Keratinocyte (primary cell): ENCODE measurements at regions not wholly inside any gene's neighbourhood (a gene's known extent, or its start where the extent isn't known, plus 50 kb on each side); places are given as distances from the start of the nearest gene placed in this dataset.

Source experiments
- DNase-seq: peaks from one replicate; pipeline ENCODE4 v3.0.0-alpha.2; 2011; ENCODE audit warnings: low read depth, missing footprints, low spot score
- FAIRE-seq: peaks from 2 replicates; lab custom pipeline; 2011; peaks lifted over from hg19 to GRCh38; lab: Jason Lieb, UNC
- H2AFZ ChIP-seq: 2 replicates; pipeline ENCODE4 v1.6.0; 2012; ENCODE audit warnings: low read length, control low read depth, inconsistent platforms; ENCODE audit not compliant: control insufficient read depth
- H3K27ac ChIP-seq: 2 replicates; pipeline ENCODE4 v1.5.1; 2011; ENCODE audit warnings: low read length; ENCODE audit not compliant: control insufficient read depth, insufficient read depth
- H3K27me3 ChIP-seq: 3 replicates; pipeline ENCODE4 v1.6.0; 2011; ENCODE audit warnings: low read length; ENCODE audit not compliant: control insufficient read depth, insufficient read depth; ENCODE audit errors: extremely low read depth
- H3K36me3 ChIP-seq, 2 experiments: 2 replicates in 1 of 2; 3 replicates in 1 of 2; pipeline ENCODE4 v1.5.1; 2011; ENCODE audit warnings: low read length in 2 of 2, mild to moderate bottlenecking in 1 of 2; ENCODE audit not compliant: control insufficient read depth in 2 of 2, insufficient read depth in 2 of 2; ENCODE audit errors: extremely low read depth in 1 of 2
- H3K4me1 ChIP-seq: 3 replicates; pipeline ENCODE4 v1.5.1; 2011; ENCODE audit warnings: low read length; ENCODE audit not compliant: control insufficient read depth, insufficient read depth; ENCODE audit errors: extremely low read depth
- H3K4me2 ChIP-seq: 3 replicates; pipeline ENCODE4 v1.6.0; 2011; ENCODE audit warnings: low read depth, low read length; ENCODE audit not compliant: control insufficient read depth, insufficient read depth; ENCODE audit errors: extremely low read depth
- H3K4me3 ChIP-seq, 3 experiments: fragments of 200-600 bp in 1 of 3; sonication (generic) in 1 of 3; 2 replicates in 2 of 3; 3 replicates in 1 of 3; pipeline ENCODE4 v1.5.1; 2011 to 2016; ENCODE audit warnings: low read length in 3 of 3, mild to moderate bottlenecking in 3 of 3, control low read depth in 2 of 3, inconsistent platforms in 1 of 3, low read depth in 1 of 3, mixed read lengths in 1 of 3, mixed run types in 1 of 3, moderate library complexity in 1 of 3; ENCODE audit not compliant: control insufficient read depth in 2 of 3, insufficient read depth in 2 of 3; ENCODE audit errors: extremely low read depth in 1 of 3
- H3K79me2 ChIP-seq: 2 replicates; pipeline ENCODE4 v1.6.0; 2012; ENCODE audit warnings: low read length; ENCODE audit not compliant: control insufficient read depth, insufficient read depth
- H3K9ac ChIP-seq: 3 replicates; pipeline ENCODE4 v1.6.0; 2011; ENCODE audit warnings: low read length; ENCODE audit not compliant: control insufficient read depth, insufficient read depth; ENCODE audit errors: extremely low read depth
- H3K9me1 ChIP-seq: 3 replicates; pipeline ENCODE4 v1.6.0; 2011; ENCODE audit warnings: low read length; ENCODE audit not compliant: control insufficient read depth, insufficient read depth; ENCODE audit errors: extremely low read depth
- H3K9me3 ChIP-seq: 2 replicates; pipeline ENCODE4 v1.5.1; 2012; ENCODE audit warnings: low read depth, low read length; ENCODE audit not compliant: control insufficient read depth
- H4K20me1 ChIP-seq: 3 replicates; pipeline ENCODE4 v1.6.0; 2011; ENCODE audit warnings: low read length; ENCODE audit not compliant: control insufficient read depth, insufficient read depth; ENCODE audit errors: extremely low read depth
- CTCF ChIP-seq, 3 experiments: IDR thresholded peaks in 1 of 3; conservative IDR thresholded peaks in 1 of 3; optimal IDR thresholded peaks in 1 of 3; 2 replicates in 2 of 3; 3 replicates in 1 of 3; pipeline versions ENCODE3 to v1.5.1; 2011; ENCODE audit warnings: low read length in 3 of 3, mild to moderate bottlenecking in 3 of 3, moderate library complexity in 2 of 3, control low read depth in 1 of 3, inconsistent platforms in 1 of 3; ENCODE audit not compliant: insufficient read depth in 2 of 3; ENCODE audit errors: extremely low read depth in 1 of 3
- EZH2 ChIP-seq: IDR thresholded peaks from one replicate; pipeline ENCODE4 v1.6.1; 2012; ENCODE audit warnings: inconsistent platforms, mild to moderate bottlenecking, low read length, moderate library complexity
- dilution Hi-C: fragments of 300-500 bp; cut with MboI; formaldehyde crosslinking; loops from one replicate; pipeline ENCODE4 v1.7.0; 2020; ENCODE audit warnings: low sequenced_read_pairs; ENCODE audit not compliant: extremely low pct_ligation_motif_present

GRCh38 chr4:158004101-158004500 is 168.7 kb downstream of the GASK1B start:
- TF ChIP-seq EZH2, result no peak
- no peak for TF ChIP-seq CTCF (optimal IDR thresholded peaks at IDR 0.05 in 1 of 3, IDR thresholded peaks at IDR 0.05 in 1 of 3, conservative IDR thresholded peaks at IDR 0.05 in 1 of 3; ENCODE audit: extremely low read depth in 1 of 3, insufficient read depth in 2 of 3, low read length in 3 of 3)
- H4K20me1 ChIP-seq, result no peaks in the 10 kb centered on the region
- H3K4me1 ChIP-seq, result peaks cover 4% of the 10 kb centered on the region
- no peak overlapping the region for H2AFZ ChIP-seq
- no peaks in the 10 kb centered on the region for H3K9me1 ChIP-seq
- H3K9ac ChIP-seq, result no peak overlapping the region
- H3K27me3 ChIP-seq, result no peaks in the 10 kb centered on the region
- dilution Hi-C loops, result loop anchor here (25.0 kb wide), 1 partner anchor 183 kb away; no protein-coding TSS in a partner anchor
- no peak overlapping the region for H3K4me3 ChIP-seq
- no peaks in the 10 kb centered on the region for H3K9me3 ChIP-seq
- no peaks in the 10 kb centered on the region for H3K36me3 ChIP-seq
- DNase-seq (no peak), FAIRE-seq (no peak)
- no peaks in the 10 kb centered on the region for H3K79me2 ChIP-seq
- no peak overlapping the region for H3K4me2 ChIP-seq
- H3K27ac ChIP-seq, result no peak overlapping the region

- no peaks in the 10 kb centered on the region for H3K9me3 ChIP-seq
- H3K36me3 ChIP-seq, result no peaks in the 10 kb centered on the region
- H2AFZ ChIP-seq, result no peak overlapping the region
- no peak overlapping the region for H3K27ac ChIP-seq
- DNase-seq (no peak), FAIRE-seq (no peak)
- no peaks in the 10 kb centered on the region for H3K27me3 ChIP-seq
- TF ChIP-seq EZH2, result no peak
- no peak for TF ChIP-seq CTCF (optimal IDR thresholded peaks at IDR 0.05 in 1 of 3, IDR thresholded peaks at IDR 0.05 in 1 of 3, conservative IDR thresholded peaks at IDR 0.05 in 1 of 3; ENCODE audit: extremely low read depth in 1 of 3, insufficient read depth in 2 of 3, low read length in 3 of 3)
- H3K4me1 ChIP-seq, result no peaks in the 10 kb centered on the region
- no peak overlapping the region for H3K4me2 ChIP-seq
- H3K4me3 ChIP-seq, result no peak overlapping the region
- H4K20me1 ChIP-seq, result no peaks in the 10 kb centered on the region
- dilution Hi-C loops, result loop anchor here (25.0 kb wide), 1 partner anchor 184 kb away; no protein-coding TSS in a partner anchor
- H3K9ac ChIP-seq, result no peak overlapping the region
- H3K9me1 ChIP-seq, result no peaks in the 10 kb centered on the region
- H3K79me2 ChIP-seq, result no peaks in the 10 kb centered on the region
Observed at GRCh38 chr4:158003212-158003611, 169.6 kb downstream of the GASK1B start.
